Endothelial cell of umbilical vein (primary cell): ENCODE measurements at regions not wholly inside any gene's neighbourhood (a gene's known extent, or its start where the extent isn't known, plus 50 kb on each side); places are given as distances from the start of the nearest gene placed in this dataset.

Source experiments
- BruUV-seq: library from RNA; stranded (reverse); fragments of 400-500 nt; replicated peaks from 2 replicates; lab custom pipeline; 2021; lab: Mats Ljungman, UMichigan
- CTCF ChIA-PET: fragments of 300-600, 350-600 bp; sonication (Branson Sonifier 250); formaldehyde crosslinking; loops from one replicate; lab custom pipeline; 2021; ENCODE audit warnings: antibody characterized with exemption, inconsistent platforms; lab: Charles Lee
- POLR2A ChIA-PET: fragments of 300-600, 350-600 bp; sonication (Branson Sonifier 250); formaldehyde crosslinking; loops from one replicate; lab custom pipeline; 2021; ENCODE audit warnings: antibody characterized with exemption, inconsistent platforms; lab: Charles Lee
- DNase-seq: peaks from one replicate; pipeline ENCODE4 v3.0.0-alpha.2; 2011; ENCODE audit warnings: low read depth, low spot score
- FAIRE-seq: peaks from 2 replicates; lab custom pipeline; 2011; peaks lifted over from hg19 to GRCh38; lab: Jason Lieb, UNC
- H2AFZ ChIP-seq: 2 replicates; pipeline ENCODE4 v1.6.0; 2012; ENCODE audit warnings: low read depth, low read length, control low read depth, inconsistent platforms
- H3K27ac ChIP-seq: 2 replicates; pipeline ENCODE4 v1.5.1; 2011; ENCODE audit warnings: low read depth, mild to moderate bottlenecking, control low read depth, low read length, moderate library complexity; ENCODE audit not compliant: insufficient read depth
- H3K27me3 ChIP-seq, 2 experiments: 2 replicates each; pipeline versions ENCODE4 v1.6.0 to v1.6.1; 2011; ENCODE audit warnings: low read length in 2 of 2, mixed read lengths in 1 of 2; ENCODE audit not compliant: control insufficient read depth in 2 of 2, insufficient read depth in 2 of 2
- H3K36me3 ChIP-seq, 2 experiments: 2 replicates in 1 of 2; 3 replicates in 1 of 2; pipeline ENCODE4 v1.5.1; 2011; ENCODE audit warnings: low read length in 2 of 2, mild to moderate bottlenecking in 1 of 2, moderate library complexity in 1 of 2; ENCODE audit not compliant: control insufficient read depth in 2 of 2, insufficient read depth in 2 of 2; ENCODE audit errors: extremely low read depth in 1 of 2
- H3K4me1 ChIP-seq: 3 replicates; pipeline ENCODE4 v1.5.1; 2011; ENCODE audit warnings: mild to moderate bottlenecking, low read length; ENCODE audit not compliant: control insufficient read depth, insufficient read depth; ENCODE audit errors: extremely low read depth
- H3K4me2 ChIP-seq: 2 replicates; pipeline ENCODE4 v1.6.1; 2011; ENCODE audit warnings: low read length, control low read depth, mixed read lengths; ENCODE audit not compliant: insufficient read depth
- H3K4me3 ChIP-seq, 3 experiments: fragments of 200-600 bp in 1 of 3; sonication (generic), shearing (Covaris generic) in 1 of 3; replicated peaks in 1 of 3; 2 replicates each; pipeline ENCODE4 v1.5.1; 2011 to 2016; ENCODE audit warnings: control low read depth in 3 of 3, low read length in 3 of 3, mild to moderate bottlenecking in 2 of 3, inconsistent platforms in 1 of 3, low read depth in 1 of 3, moderate library complexity in 1 of 3; ENCODE audit not compliant: insufficient read depth in 1 of 3
- H3K79me2 ChIP-seq: 2 replicates; pipeline ENCODE4 v1.6.0; 2012; ENCODE audit warnings: low read length, inconsistent platforms; ENCODE audit not compliant: control insufficient read depth, insufficient read depth
- H3K9ac ChIP-seq: replicated peaks from 2 replicates; pipeline ENCODE3; 2011; ENCODE audit warnings: low read length, control low read depth; ENCODE audit not compliant: insufficient read depth; ENCODE audit errors: extremely low read depth
- H3K9me1 ChIP-seq: replicated peaks from 3 replicates; pipeline ENCODE4 v1.6.0; 2011; ENCODE audit warnings: mild to moderate bottlenecking, low read length; ENCODE audit not compliant: control insufficient read depth, insufficient read depth; ENCODE audit errors: extremely low read depth
- H3K9me3 ChIP-seq: replicated peaks from 2 replicates; pipeline ENCODE4 v1.5.1; 2012; ENCODE audit warnings: low read length, inconsistent platforms; ENCODE audit not compliant: control insufficient read depth, insufficient read depth
- H4K20me1 ChIP-seq: replicated peaks from 2 replicates; pipeline ENCODE3; 2011; ENCODE audit warnings: mild to moderate bottlenecking, low read length; ENCODE audit not compliant: control insufficient read depth, insufficient read depth; ENCODE audit errors: extremely low read depth
- EZH2 ChIP-seq: IDR thresholded peaks from 2 replicates; pipeline ENCODE4 v1.6.1; 2012; ENCODE audit warnings: borderline replicate concordance, low read depth, mild to moderate bottlenecking, moderate library complexity, low read length, inconsistent platforms; ENCODE audit not compliant: severe bottlenecking
- FOS ChIP-seq: IDR thresholded peaks from 2 replicates; pipeline ENCODE4 v1.6.1; 2011; ENCODE audit warnings: mild to moderate bottlenecking, low read length, moderate library complexity, borderline replicate concordance; ENCODE audit not compliant: insufficient read depth
- GATA2 ChIP-seq: IDR thresholded peaks from 2 replicates; pipeline ENCODE4 v1.7.0; 2011; ENCODE audit warnings: low read depth, mild to moderate bottlenecking, moderate library complexity, mixed read lengths, low read length; ENCODE audit not compliant: insufficient read length, insufficient read depth
- JUN ChIP-seq: IDR thresholded peaks from 2 replicates; pipeline ENCODE4 v1.6.1; 2011; ENCODE audit warnings: borderline replicate concordance, low read depth; ENCODE audit not compliant: insufficient read length, insufficient read depth
- MAX ChIP-seq: IDR thresholded peaks from 2 replicates; pipeline ENCODE4 v1.6.1; 2011; ENCODE audit not compliant: insufficient read depth, insufficient read length
- MYC ChIP-seq: IDR thresholded peaks from one replicate; pipeline ENCODE4 v1.6.1; 2011; ENCODE audit warnings: mild to moderate bottlenecking, low read depth, low read length
- POLR2A ChIP-seq: IDR thresholded peaks from 2 replicates; pipeline ENCODE4 v1.6.1; 2012; ENCODE audit warnings: low read depth, mild to moderate bottlenecking, control low read depth, low read length
- POLR2AphosphoS5 ChIP-seq: IDR thresholded peaks from 2 replicates; pipeline ENCODE4 v1.6.1; 2012; ENCODE audit warnings: low read depth, mild to moderate bottlenecking, control low read depth, low read length, moderate library complexity; ENCODE audit not compliant: insufficient read depth
- dilution Hi-C: fragments of 300-500 bp; cut with MboI; formaldehyde crosslinking; loops from one replicate; pipeline ENCODE4 v1.15.0; 2019; ENCODE audit warnings: low sequenced_read_pairs; ENCODE audit not compliant: extremely low pct_ligation_motif_present
- intact Hi-C: fragments of 100-400 bp; cut with micrococcal nuclease; formaldehyde crosslinking; loops from one replicate; pipeline ENCODE4 v1.10.0; 2022
- TF ChIP-seq, protein P1 (sequence below), 2 donors: IDR thresholded peaks; 1 replicate in 1 of 2; 2 replicates in 1 of 2; pipeline ENCODE4 v1.5.1; 2011; ENCODE audit warnings: low read length in 2 of 2, mild to moderate bottlenecking in 2 of 2, moderate library complexity in 2 of 2, control low read depth in 1 of 2, inconsistent platforms in 1 of 2, low read depth in 1 of 2; ENCODE audit not compliant: insufficient read depth in 1 of 2; ENCODE audit errors: extremely low read depth in 1 of 2

GRCh38 chr12:83864054-83864453 is 1048.5 kb downstream of the SLC6A15 start:
- H3K9me3 ChIP-seq = no peaks in the 10 kb centered on the region
- FAIRE-seq (no peak), DNase-seq (no peak)
- ChIA-PET POLR2A (no interaction called here), CTCF (no interaction called here)
- H3K4me3 ChIP-seq = no peak overlapping the region
- no peaks in the 10 kb centered on the region for H3K4me1 ChIP-seq
- BruUV-seq = no TSS peak
- TF ChIP-seq POLR2A (no peak), JUN (no peak), EZH2 (no peak), FOS (no peak), GATA2 (no peak), MAX (no peak), POLR2AphosphoS5 (no peak), MYC (no peak)
- TF ChIP-seq, protein P1, sequence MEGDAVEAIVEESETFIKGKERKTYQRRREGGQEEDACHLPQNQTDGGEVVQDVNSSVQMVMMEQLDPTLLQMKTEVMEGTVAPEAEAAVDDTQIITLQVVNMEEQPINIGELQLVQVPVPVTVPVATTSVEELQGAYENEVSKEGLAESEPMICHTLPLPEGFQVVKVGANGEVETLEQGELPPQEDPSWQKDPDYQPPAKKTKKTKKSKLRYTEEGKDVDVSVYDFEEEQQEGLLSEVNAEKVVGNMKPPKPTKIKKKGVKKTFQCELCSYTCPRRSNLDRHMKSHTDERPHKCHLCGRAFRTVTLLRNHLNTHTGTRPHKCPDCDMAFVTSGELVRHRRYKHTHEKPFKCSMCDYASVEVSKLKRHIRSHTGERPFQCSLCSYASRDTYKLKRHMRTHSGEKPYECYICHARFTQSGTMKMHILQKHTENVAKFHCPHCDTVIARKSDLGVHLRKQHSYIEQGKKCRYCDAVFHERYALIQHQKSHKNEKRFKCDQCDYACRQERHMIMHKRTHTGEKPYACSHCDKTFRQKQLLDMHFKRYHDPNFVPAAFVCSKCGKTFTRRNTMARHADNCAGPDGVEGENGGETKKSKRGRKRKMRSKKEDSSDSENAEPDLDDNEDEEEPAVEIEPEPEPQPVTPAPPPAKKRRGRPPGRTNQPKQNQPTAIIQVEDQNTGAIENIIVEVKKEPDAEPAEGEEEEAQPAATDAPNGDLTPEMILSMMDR (IDR thresholded peaks at IDR 0.05; ENCODE audit: extremely low read depth in 1 of 2, insufficient read depth in 1 of 2, low read depth in 1 of 2, low read length in 2 of 2) = no peak
- H3K9me1 ChIP-seq = no peaks in the 10 kb centered on the region
- no peak overlapping the region for H3K27ac ChIP-seq
- H2AFZ ChIP-seq = no peak overlapping the region
- H3K4me2 ChIP-seq = no peak overlapping the region
- no peaks in the 10 kb centered on the region for H4K20me1 ChIP-seq
- dilution Hi-C loops (no loop called here), intact Hi-C loops (no loop called here)
- no peaks in the 10 kb centered on the region for H3K36me3 ChIP-seq
- no peaks in the 10 kb centered on the region for H3K79me2 ChIP-seq
- H3K9ac ChIP-seq = no peak overlapping the region
- no peaks in the 10 kb centered on the region for H3K27me3 ChIP-seq
